Activated CD4-positive, alpha-beta T cell treated with anti-CD3 and anti-CD28 coated beads, Interleukin-2, amount 10 ng/mL, durations not matched to agents 24 days and 14 days (primary cell): ENCODE measurements at regions not wholly inside any gene's neighbourhood (a gene's known extent, or its start where the extent isn't known, plus 50 kb on each side); places are given as distances from the start of the nearest gene placed in this dataset.

Experiments
- DNase-seq: peaks from one replicate; pipeline ENCODE4 v3.0.0; 2022
- H3K27ac Mint-ChIP-seq: one replicate; pipeline ENCODE4 v1.8.0; 2022; ENCODE audit warnings: mild to moderate bottlenecking, mixed read lengths
- H3K27me3 Mint-ChIP-seq: one replicate; pipeline ENCODE4 v1.8.0; 2022; ENCODE audit warnings: mixed read lengths
- H3K36me3 Mint-ChIP-seq: one replicate; pipeline ENCODE4 v1.8.0; 2022; ENCODE audit warnings: low read depth, mild to moderate bottlenecking, mixed read lengths
- H3K4me1 Mint-ChIP-seq: one replicate; pipeline ENCODE4 v1.8.0; 2021; ENCODE audit warnings: mixed read lengths
- H3K4me3 Mint-ChIP-seq: one replicate; pipeline ENCODE4 v1.8.0; 2022; ENCODE audit warnings: mild to moderate bottlenecking, moderate library complexity, mixed read lengths
- H3K9me3 Mint-ChIP-seq: one replicate; pipeline ENCODE4 v1.8.0; 2021; ENCODE audit warnings: mixed read lengths
- intact Hi-C: fragments of 100-400 bp; cut with micrococcal nuclease; formaldehyde crosslinking; loops from one replicate; pipeline ENCODE4 v1.15.1; 2023

- H3K27ac Mint-ChIP-seq, result no peak overlapping the region
- no peak for DNase-seq
- intact Hi-C loops, result no loop called here
Measured at GRCh38 chr2:122736279-122736678, 980.8 kb downstream of the TSN start.

GRCh38 chr2:122737429-122738077 lies 982.1 kb downstream of the TSN start:
- Mint-ChIP-seq H3K9me3 (no peaks in the 10 kb centered on the region), H3K4me3 (no peak overlapping the region), H3K27ac (peak overlapping the region; percentile 39), H3K36me3 (no peaks in the 10 kb centered on the region), H3K4me1 (peaks cover 7% of the 10 kb centered on the region), H3K27me3 (no peaks in the 10 kb centered on the region)
- intact Hi-C loops, result no loop called here
- no peak for DNase-seq

More at GRCh38 chr2:122736279-122736678, 980.8 kb downstream of the TSN start:
- Mint-ChIP-seq H3K27me3 (no peaks in the 10 kb centered on the region), H3K4me1 (peaks cover 7% of the 10 kb centered on the region), H3K9me3 (no peaks in the 10 kb centered on the region), H3K36me3 (no peaks in the 10 kb centered on the region), H3K4me3 (no peak overlapping the region)

- no peaks in the 10 kb centered on the region for H3K9me3 Mint-ChIP-seq
- H3K36me3 Mint-ChIP-seq, result no peaks in the 10 kb centered on the region
- no peaks in the 10 kb centered on the region for H3K27me3 Mint-ChIP-seq
- H3K4me1 Mint-ChIP-seq, result peaks cover 7% of the 10 kb centered on the region
- no peak overlapping the region for H3K27ac Mint-ChIP-seq
- DNase-seq, result no peak
- intact Hi-C loops, result no loop called here
- H3K4me3 Mint-ChIP-seq, result no peak overlapping the region
Measured at GRCh38 chr2:122739732-122740593, 984.5 kb downstream of the TSN start.

GRCh38 chr2:122740594-122740948 lies 985.1 kb downstream of the TSN start:
- Mint-ChIP-seq H3K27me3 (no peaks in the 10 kb centered on the region), H3K36me3 (no peaks in the 10 kb centered on the region), H3K9me3 (no peaks in the 10 kb centered on the region), H3K4me1 (peaks cover 7% of the 10 kb centered on the region), H3K27ac (no peak overlapping the region), H3K4me3 (no peak overlapping the region)
- no peak for DNase-seq
- intact Hi-C loops, result no loop called here

- H3K4me3 Mint-ChIP-seq, result no peak overlapping the region
- H3K36me3 Mint-ChIP-seq, result no peaks in the 10 kb centered on the region
- intact Hi-C loops, result no loop called here
- DNase-seq, result no peak
- no peaks in the 10 kb centered on the region for H3K9me3 Mint-ChIP-seq
- H3K27me3 Mint-ChIP-seq, result no peaks in the 10 kb centered on the region
- peaks cover 7% of the 10 kb centered on the region for H3K4me1 Mint-ChIP-seq
- H3K27ac Mint-ChIP-seq, result no peak overlapping the region
Measured at GRCh38 chr2:122741403-122741802, 986.0 kb downstream of the TSN start.

- Mint-ChIP-seq H3K4me3 (no peak overlapping the region), H3K27me3 (no peaks in the 10 kb centered on the region), H3K4me1 (peaks cover 2% of the 10 kb centered on the region), H3K27ac (no peak overlapping the region), H3K36me3 (no peaks in the 10 kb centered on the region), H3K9me3 (no peaks in the 10 kb centered on the region)
- no peak for DNase-seq
- intact Hi-C loops, result no loop called here
Measured at GRCh38 chr2:122743021-122743675, 987.7 kb downstream of the TSN start.

GRCh38 chr2:122745603-122746002 lies 990.2 kb downstream of the TSN start:
- intact Hi-C loops, result no loop called here
- no peaks in the 10 kb centered on the region for H3K4me1 Mint-ChIP-seq

GRCh38 chr2:122747670-122748069 lies 992.2 kb downstream of the TSN start:
- Mint-ChIP-seq H3K27me3 (no peaks in the 10 kb centered on the region), H3K4me3 (no peak overlapping the region), H3K4me1 (no peaks in the 10 kb centered on the region), H3K9me3 (no peaks in the 10 kb centered on the region), H3K36me3 (no peaks in the 10 kb centered on the region), H3K27ac (no peak overlapping the region)
- no peak for DNase-seq
- intact Hi-C loops, result no loop called here

More at GRCh38 chr2:122745603-122746002, 990.2 kb downstream of the TSN start:
- H3K27me3 Mint-ChIP-seq, result no peaks in the 10 kb centered on the region
- H3K9me3 Mint-ChIP-seq, result no peaks in the 10 kb centered on the region
- H3K36me3 Mint-ChIP-seq, result no peaks in the 10 kb centered on the region
- H3K27ac Mint-ChIP-seq, result no peak overlapping the region
- no peak overlapping the region for H3K4me3 Mint-ChIP-seq
- no peak for DNase-seq

GRCh38 chr2:122748552-122749011 lies 993.1 kb downstream of the TSN start:
- no peak overlapping the region for H3K27ac Mint-ChIP-seq
- no peaks in the 10 kb centered on the region for H3K9me3 Mint-ChIP-seq
- no peak for DNase-seq
- H3K36me3 Mint-ChIP-seq, result no peaks in the 10 kb centered on the region
- H3K27me3 Mint-ChIP-seq, result no peaks in the 10 kb centered on the region
- intact Hi-C loops, result no loop called here
- H3K4me1 Mint-ChIP-seq, result no peaks in the 10 kb centered on the region
- H3K4me3 Mint-ChIP-seq, result no peak overlapping the region

- H3K4me1 Mint-ChIP-seq, result no peaks in the 10 kb centered on the region
- intact Hi-C loops, result no loop called here
- H3K36me3 Mint-ChIP-seq, result no peaks in the 10 kb centered on the region
- no peak overlapping the region for H3K4me3 Mint-ChIP-seq
- H3K27ac Mint-ChIP-seq, result no peak overlapping the region
- no peaks in the 10 kb centered on the region for H3K27me3 Mint-ChIP-seq
- no peaks in the 10 kb centered on the region for H3K9me3 Mint-ChIP-seq
- no peak for DNase-seq
Measured at GRCh38 chr2:122749405-122749804, 994.0 kb downstream of the TSN start.

GRCh38 chr2:122750095-122750494 lies 994.6 kb downstream of the TSN start:
- intact Hi-C loops, result no loop called here
- H3K9me3 Mint-ChIP-seq, result no peaks in the 10 kb centered on the region

GRCh38 chr2:122750808-122751207 lies 995.4 kb downstream of the TSN start:
- intact Hi-C loops, result no loop called here
- H3K4me3 Mint-ChIP-seq, result no peak overlapping the region
- H3K27ac Mint-ChIP-seq, result no peak overlapping the region
- H3K9me3 Mint-ChIP-seq, result no peaks in the 10 kb centered on the region
- H3K36me3 Mint-ChIP-seq, result no peaks in the 10 kb centered on the region
- no peaks in the 10 kb centered on the region for H3K27me3 Mint-ChIP-seq
- DNase-seq, result no peak
- no peaks in the 10 kb centered on the region for H3K4me1 Mint-ChIP-seq

More at GRCh38 chr2:122750095-122750494, 994.6 kb downstream of the TSN start:
- H3K27ac Mint-ChIP-seq, result no peak overlapping the region
- H3K4me3 Mint-ChIP-seq, result no peak overlapping the region
- H3K36me3 Mint-ChIP-seq, result no peaks in the 10 kb centered on the region
- no peaks in the 10 kb centered on the region for H3K27me3 Mint-ChIP-seq
- DNase-seq, result no peak
- H3K4me1 Mint-ChIP-seq, result no peaks in the 10 kb centered on the region

- intact Hi-C loops, result no loop called here
- Mint-ChIP-seq H3K4me1 (no peaks in the 10 kb centered on the region), H3K9me3 (no peaks in the 10 kb centered on the region), H3K36me3 (no peaks in the 10 kb centered on the region), H3K4me3 (no peak overlapping the region), H3K27me3 (no peaks in the 10 kb centered on the region), H3K27ac (no peak overlapping the region)
- DNase-seq, result no peak
Measured at GRCh38 chr2:122753336-122753735, 997.9 kb downstream of the TSN start.

GRCh38 chr2:122754561-122754960 lies 999.1 kb downstream of the TSN start:
- no peak for DNase-seq
- no peaks in the 10 kb centered on the region for H3K4me1 Mint-ChIP-seq
- H3K36me3 Mint-ChIP-seq, result no peaks in the 10 kb centered on the region
- no peak overlapping the region for H3K27ac Mint-ChIP-seq
- intact Hi-C loops, result no loop called here
- H3K4me3 Mint-ChIP-seq, result no peak overlapping the region
- no peaks in the 10 kb centered on the region for H3K27me3 Mint-ChIP-seq
- no peaks in the 10 kb centered on the region for H3K9me3 Mint-ChIP-seq
